NCI-H526 (cell line): ENCODE measurements at regions not wholly inside any gene's neighbourhood (a gene's known extent, or its start where the extent isn't known, plus 50 kb on each side); places are given as distances from the start of the nearest gene placed in this dataset.

Experiments used
- DNase-seq, 2 experiments: peaks; one replicate each; lab custom pipeline; 2025; lab: John Stamatoyannopoulos, UW

DNA sequence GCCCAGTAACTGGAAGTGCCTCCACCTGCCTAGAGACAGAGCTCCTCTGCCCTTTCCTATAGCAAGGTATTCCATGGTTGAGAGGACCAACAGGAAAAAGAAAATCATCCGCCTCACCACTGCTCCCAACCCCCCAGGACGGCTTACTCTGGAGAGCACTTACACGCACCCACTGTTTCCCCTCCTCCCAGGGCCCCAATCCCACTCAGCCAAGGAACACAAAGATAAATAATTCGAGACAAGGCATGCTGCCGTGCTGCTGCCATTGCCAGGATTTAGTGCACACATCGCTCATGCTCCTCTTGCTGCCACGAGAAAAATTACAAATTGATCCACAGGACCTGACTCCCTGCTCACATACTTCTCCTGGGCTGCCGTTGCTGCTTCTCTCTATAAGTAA is 516.6 kb downstream of the BUD13 start:
- DNase-seq: no peak

- no peak for DNase-seq
Observed at GRCh38 chr11:116255321-116255953, 517.4 kb downstream of the BUD13 start.

GRCh38 chr11:116250155-116250554 is 522.6 kb downstream of the BUD13 start:
- DNase-seq: no peak

DNA sequence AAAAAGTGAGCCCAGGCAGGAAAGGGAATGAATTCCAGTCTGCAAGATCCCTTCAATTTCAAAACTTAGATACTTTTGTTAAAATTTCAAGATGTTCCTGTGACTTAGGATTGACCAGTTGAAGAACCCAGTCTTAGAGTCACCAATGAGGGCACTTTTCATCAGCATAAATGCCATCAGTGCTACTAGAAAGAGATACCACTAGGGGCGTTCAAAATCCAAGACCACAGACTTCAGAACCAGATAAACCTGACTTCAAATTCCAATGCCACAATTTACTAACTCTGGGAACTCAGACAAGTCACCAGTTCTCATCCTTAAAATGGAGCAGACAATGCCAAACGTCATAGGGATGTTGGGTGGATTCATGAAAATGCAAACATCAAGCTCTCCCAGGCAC is 523.2 kb downstream of the BUD13 start:
- no peak for DNase-seq

- no peak for DNase-seq
Observed at GRCh38 chr11:116244889-116245288, 527.9 kb downstream of the BUD13 start.

- no peak for DNase-seq
Observed at GRCh38 chr11:116244439-116244838, 528.3 kb downstream of the BUD13 start.

DNA sequence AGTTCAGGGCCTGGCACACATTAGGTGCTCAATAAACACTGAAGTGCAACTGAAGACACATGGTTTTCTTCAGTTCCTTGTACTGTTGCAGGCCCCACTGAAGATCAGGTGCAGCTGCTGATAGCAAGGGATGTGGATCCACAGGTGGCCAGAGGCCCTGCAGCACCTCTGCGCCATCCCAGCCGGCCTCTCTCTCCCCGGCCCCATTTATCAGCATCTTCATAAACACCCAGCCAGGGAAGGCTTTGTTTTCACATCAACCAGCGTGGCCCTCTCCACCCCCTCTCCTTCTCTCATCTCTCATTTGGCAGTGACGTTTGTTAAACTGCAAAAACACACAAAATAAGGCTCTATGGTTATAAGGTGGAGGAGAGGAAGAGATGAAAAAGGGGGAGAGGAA is 528.8 kb downstream of the BUD13 start:
- no peak for DNase-seq

- no peak for DNase-seq
Observed at GRCh38 chr11:116242006-116242405, 530.8 kb downstream of the BUD13 start.

DNA sequence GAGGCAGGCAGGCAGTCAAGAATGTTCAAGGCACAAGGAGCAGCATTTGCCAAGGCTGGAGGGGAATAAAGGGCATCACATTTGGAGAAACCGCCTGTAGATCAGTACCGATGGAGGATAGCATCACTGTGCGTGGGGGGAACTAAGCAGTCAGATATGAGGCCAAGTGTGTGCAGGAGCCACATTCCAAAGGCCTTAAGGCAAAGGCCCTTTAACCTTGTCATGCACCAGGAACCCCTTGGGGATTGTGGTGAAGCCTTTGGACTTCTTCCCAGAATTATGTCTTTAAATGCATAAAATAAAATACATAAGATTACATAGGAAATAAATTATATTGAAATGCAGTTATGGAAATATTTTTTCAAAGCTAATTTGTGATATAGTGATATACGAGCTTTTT is 532.1 kb downstream of the BUD13 start:
- peak in 1 of 2 experiments; percentile 44 for DNase-seq

DNA sequence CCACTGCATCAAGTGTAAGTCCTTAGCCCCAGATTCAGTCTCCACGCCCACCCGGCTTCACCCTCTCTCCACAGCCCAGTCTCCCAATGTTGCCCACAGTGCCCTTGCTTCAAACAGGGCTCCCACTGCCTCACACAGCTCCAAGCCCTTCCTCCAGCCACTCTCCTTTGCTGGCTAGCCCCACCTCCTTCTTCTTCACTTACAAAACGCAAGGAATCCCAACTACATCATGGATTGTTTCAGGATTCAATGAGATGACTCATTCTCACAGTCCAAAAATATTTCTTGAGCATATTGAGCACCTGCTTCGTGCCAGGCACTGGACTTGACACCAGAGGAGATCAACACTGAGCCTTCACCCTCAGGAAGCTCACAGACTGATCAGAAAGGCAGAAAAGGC is 533.5 kb downstream of the BUD13 start:
- no peak for DNase-seq

- DNase-seq: peak in 1 of 2 experiments; percentile 36
Observed at GRCh38 chr11:116234989-116235568, 537.7 kb downstream of the BUD13 start.

- no peak for DNase-seq
Observed at GRCh38 chr11:116233561-116233960, 539.2 kb downstream of the BUD13 start.

GRCh38 chr11:116232364-116232828 is 540.4 kb downstream of the BUD13 start:
- no peak for DNase-seq

GRCh38 chr11:116231543-116231942 is 541.2 kb downstream of the BUD13 start:
- DNase-seq: no peak

- no peak for DNase-seq
Observed at GRCh38 chr11:116230438-116230837, 542.3 kb downstream of the BUD13 start.

- DNase-seq: peak in 1 of 2 experiments; percentile 74
Observed at GRCh38 chr11:116229236-116229970, 543.4 kb downstream of the BUD13 start.

DNA sequence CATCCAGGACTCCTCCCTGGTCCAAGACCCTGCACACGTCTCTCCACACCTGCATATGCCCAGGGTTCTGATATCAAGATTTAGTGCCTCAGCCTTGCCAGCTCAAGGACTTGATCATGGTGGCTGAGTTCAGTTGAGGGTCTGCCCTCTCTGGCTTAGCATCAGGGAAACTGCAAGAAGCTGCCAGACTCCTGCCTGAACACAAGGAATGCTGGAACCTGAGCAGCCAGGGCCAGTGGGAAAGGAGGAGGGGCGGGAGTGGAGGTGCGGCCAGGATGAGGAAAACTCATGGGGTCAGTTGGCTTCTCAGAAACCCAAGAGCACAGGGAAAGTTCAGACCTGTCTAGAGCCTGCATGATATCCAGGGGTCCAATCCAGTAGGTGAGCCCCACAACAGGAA is 546.1 kb downstream of the BUD13 start:
- DNase-seq: no peak

DNA sequence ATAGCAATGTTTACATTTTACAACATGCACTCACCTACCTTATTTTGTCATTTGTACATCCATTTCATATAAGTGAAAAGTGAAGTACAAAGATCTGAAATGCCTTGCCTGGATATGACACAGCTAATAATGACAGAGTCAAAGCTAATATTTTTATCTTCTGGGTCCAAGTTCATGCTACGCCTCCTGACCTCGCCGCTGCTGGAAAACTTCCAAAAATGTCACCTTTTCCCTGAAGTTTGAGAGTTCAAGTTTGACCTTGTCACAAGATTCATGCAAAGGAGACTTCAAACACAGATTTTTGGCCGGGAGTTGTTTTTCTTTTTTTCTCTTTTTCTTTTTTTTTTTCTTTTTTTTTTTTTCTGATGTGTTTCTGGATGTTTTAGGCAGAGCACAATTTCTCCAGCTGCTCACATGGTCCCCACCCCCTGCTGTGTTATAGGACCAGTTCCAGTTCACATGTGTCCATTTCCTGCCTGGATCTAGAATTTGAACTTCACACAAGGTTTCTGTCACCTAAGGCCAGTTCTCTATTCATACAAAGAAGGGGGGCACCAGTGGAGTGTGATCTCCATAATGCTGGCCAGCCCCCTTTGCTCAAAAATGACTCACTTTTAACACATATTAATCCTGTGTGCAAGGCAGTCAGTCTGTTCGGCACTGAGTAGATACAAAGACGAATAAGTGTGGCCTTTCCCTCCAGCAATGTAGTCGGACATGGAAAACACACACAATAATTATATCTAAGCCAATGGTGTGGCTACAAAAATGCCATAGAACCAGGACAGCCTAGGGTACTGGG is 546.8 kb downstream of the BUD13 start:
- no peak for DNase-seq

DNA sequence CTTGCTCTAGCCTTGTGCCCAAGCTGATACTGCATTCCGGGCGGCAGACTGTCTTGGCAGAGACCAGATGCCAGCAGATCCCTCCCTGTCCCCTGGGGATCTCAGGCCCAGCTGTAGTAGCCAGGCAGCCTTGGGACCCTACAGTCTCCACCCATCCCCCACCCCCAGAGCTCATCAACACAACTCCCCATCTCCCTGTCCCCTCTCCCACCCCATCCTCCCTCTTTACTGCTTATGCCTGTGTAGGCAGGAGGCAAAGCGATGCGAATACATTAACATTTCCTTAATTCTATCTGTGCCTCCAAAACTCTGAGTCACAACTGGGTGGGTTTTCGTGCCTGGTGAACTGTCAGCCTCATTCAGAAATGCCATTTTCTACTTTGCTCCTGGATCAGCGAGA is 547.6 kb downstream of the BUD13 start:
- no peak for DNase-seq

DNA sequence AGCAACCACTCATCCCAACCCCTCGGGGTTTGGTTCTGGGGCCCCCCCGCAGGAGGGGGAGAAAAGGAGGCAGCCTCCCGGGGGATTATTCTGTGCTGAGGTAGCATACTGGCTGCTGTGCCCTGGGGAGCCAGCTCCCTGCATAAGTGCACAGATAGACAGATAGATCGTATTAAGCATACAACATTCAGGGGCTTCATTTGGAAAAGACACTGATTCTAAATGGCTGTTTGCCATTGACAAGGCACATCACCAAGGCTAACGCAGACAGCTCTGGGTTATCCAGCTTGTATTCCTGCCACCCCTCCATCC is 547.9 kb downstream of the BUD13 start:
- no peak for DNase-seq

DNA sequence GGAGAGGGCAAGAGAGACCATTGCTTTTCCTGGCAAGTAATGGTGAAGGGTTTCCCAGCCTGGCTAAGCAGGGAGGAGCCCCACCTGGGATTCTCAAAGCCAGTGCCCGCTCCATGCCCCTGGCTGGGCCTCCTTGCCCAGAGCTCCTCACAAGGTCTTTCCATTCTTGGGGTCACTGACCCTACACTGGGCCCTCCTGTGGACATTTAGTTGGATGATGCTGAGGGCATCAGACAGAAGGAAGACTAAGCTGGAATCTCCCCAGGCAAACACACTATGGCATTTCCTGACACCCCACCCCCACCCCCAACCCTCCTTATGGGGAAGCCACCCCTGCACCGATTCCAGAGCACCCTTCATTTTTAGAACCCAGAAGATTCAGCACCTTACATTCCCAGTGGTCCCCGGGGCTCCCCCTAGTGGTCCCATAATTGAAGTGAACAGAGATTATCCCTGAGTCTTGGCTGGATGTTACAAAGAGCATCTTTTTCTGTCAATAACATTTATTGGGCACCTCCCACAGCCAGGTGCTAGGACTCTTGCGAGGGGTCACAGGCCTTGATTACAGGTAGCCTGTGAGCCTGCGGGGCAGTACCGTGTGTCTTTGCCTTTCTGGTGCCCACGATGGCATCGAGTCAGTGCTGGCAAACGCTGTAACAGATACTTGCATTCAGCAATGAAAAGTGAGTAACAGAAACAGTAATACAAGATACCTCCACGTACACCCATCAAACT is 548.5 kb downstream of the BUD13 start:
- DNase-seq: peak; percentile 37 to 89

DNA sequence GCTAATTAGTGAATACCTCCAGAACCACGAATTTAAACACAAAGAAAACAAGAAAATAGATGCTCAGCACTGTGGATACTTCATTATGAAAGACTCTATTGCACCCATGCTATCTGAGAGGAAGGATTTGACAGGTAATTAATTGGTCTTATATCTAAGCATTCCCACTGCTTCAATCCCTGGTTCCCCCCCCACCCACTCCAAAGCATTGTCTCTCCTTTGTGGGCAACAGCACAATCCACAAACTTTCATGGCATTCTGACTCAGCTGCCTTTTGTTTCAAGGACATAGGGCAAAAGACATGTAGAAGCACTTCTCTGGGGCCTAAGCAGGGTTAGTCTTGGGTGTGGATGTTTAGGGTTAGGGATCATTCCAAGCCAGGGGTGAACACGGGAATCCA is 551.4 kb downstream of the BUD13 start:
- DNase-seq: no peak
